CD14-positive monocyte (primary cell): ENCODE measurements at regions not wholly inside any gene's neighbourhood (a gene's known extent, or its start where the extent isn't known, plus 50 kb on each side); places are given as distances from the start of the nearest gene placed in this dataset.

Experiments
- DNase-seq, 3 donors: peaks; one replicate each; pipeline ENCODE4 v3.0.0-alpha.2; 2011 to 2022
- H2AFZ ChIP-seq: 2 replicates; pipeline ENCODE4 v1.6.0; 2012; ENCODE audit warnings: mild to moderate bottlenecking, low read depth, low read length, inconsistent platforms; ENCODE audit not compliant: insufficient read depth, poor library complexity, severe bottlenecking
- H3K27ac ChIP-seq, 2 donors: 1 replicate in 1 of 2; 2 replicates in 1 of 2; pipeline ENCODE4 v1.5.1; 2012 to 2013; ENCODE audit warnings: low read length in 2 of 2, control low read depth in 1 of 2, inconsistent platforms in 1 of 2, low read depth in 1 of 2, mild to moderate bottlenecking in 1 of 2
- H3K27me3 ChIP-seq, 2 donors: one replicate each; pipeline versions ENCODE4 v1.6.0 to v1.6.1; 2011 to 2013; ENCODE audit warnings: low read length in 2 of 2; ENCODE audit not compliant: control insufficient read depth in 2 of 2, insufficient read depth in 2 of 2
- H3K36me3 ChIP-seq, 2 donors: replicated peaks in 1 of 2; 1 replicate in 1 of 2; 2 replicates in 1 of 2; pipeline versions ENCODE4 v1.5.1 to v1.6.1; 2012 to 2013; ENCODE audit warnings: low read length in 2 of 2, control low read depth in 1 of 2, inconsistent platforms in 1 of 2, mild to moderate bottlenecking in 1 of 2; ENCODE audit not compliant: insufficient read depth in 2 of 2, control insufficient read depth in 1 of 2
- H3K4me1 ChIP-seq, 2 donors: 1 replicate in 1 of 2; 2 replicates in 1 of 2; pipeline versions ENCODE4 v1.5.1 to v1.6.1; 2012 to 2013; ENCODE audit warnings: low read length in 2 of 2, control low read depth in 1 of 2, inconsistent platforms in 1 of 2, mild to moderate bottlenecking in 1 of 2, moderate library complexity in 1 of 2; ENCODE audit not compliant: insufficient read depth in 2 of 2, control insufficient read depth in 1 of 2
- H3K4me2 ChIP-seq: replicated peaks from 2 replicates; pipeline ENCODE3; 2012; ENCODE audit warnings: low read length, moderate library complexity, mild to moderate bottlenecking; ENCODE audit not compliant: poor library complexity, severe bottlenecking; ENCODE audit errors: extremely low read depth
- H3K4me3 ChIP-seq, 3 experiments: fragments of 200-600 bp in 1 of 3; sonication (generic) in 1 of 3; replicated peaks in 1 of 3; 1 replicate in 2 of 3; 2 replicates in 1 of 3; pipeline ENCODE4 v1.5.1; 2011 to 2013; ENCODE audit warnings: low read length in 3 of 3, mild to moderate bottlenecking in 3 of 3, control low read depth in 2 of 3, low read depth in 2 of 3, inconsistent platforms in 1 of 3, moderate library complexity in 1 of 3
- H3K79me2 ChIP-seq: 2 replicates; pipeline ENCODE4 v1.6.0; 2012; ENCODE audit warnings: mild to moderate bottlenecking, control low read depth, inconsistent platforms, low read length, moderate library complexity; ENCODE audit not compliant: insufficient read depth
- H3K9ac ChIP-seq: 2 replicates; pipeline ENCODE4 v1.6.0; 2017; ENCODE audit warnings: low read length, mild to moderate bottlenecking; ENCODE audit not compliant: insufficient read depth, poor library complexity, severe bottlenecking
- H3K9me3 ChIP-seq, 2 donors: replicated peaks in 1 of 2; 1 replicate in 1 of 2; 2 replicates in 1 of 2; pipeline versions ENCODE4 v1.5.1 to v1.6.1; 2012 to 2013; ENCODE audit warnings: low read length in 2 of 2, control low read depth in 1 of 2; ENCODE audit not compliant: control insufficient read depth in 1 of 2, insufficient read depth in 1 of 2
- H4K20me1 ChIP-seq: 2 replicates; pipeline ENCODE4 v1.6.0; 2012; ENCODE audit warnings: mild to moderate bottlenecking, low read length, control low read depth, moderate library complexity; ENCODE audit not compliant: insufficient read depth
- H3K27ac Mint-ChIP-seq, 7 donors: one replicate each; pipeline ENCODE4 v1.8.0; 2020; ENCODE audit warnings: mild to moderate bottlenecking in 7 of 7, mixed read lengths in 7 of 7, moderate library complexity in 6 of 7, inconsistent platforms in 2 of 7
- H3K27me3 Mint-ChIP-seq, 3 donors: one replicate each; pipeline ENCODE4 v1.8.0; 2021 to 2022; ENCODE audit warnings: low read depth in 3 of 3, mild to moderate bottlenecking in 3 of 3, mixed read lengths in 3 of 3, moderate library complexity in 3 of 3, inconsistent platforms in 1 of 3
- H3K36me3 Mint-ChIP-seq, 2 donors: one replicate each; pipeline ENCODE4 v1.8.0; 2020; ENCODE audit warnings: mixed read lengths in 2 of 2, inconsistent platforms in 1 of 2, mild to moderate bottlenecking in 1 of 2
- H3K4me1 Mint-ChIP-seq: one replicate; pipeline ENCODE4 v1.8.0; 2020; ENCODE audit warnings: mild to moderate bottlenecking, mixed read lengths
- H3K4me3 Mint-ChIP-seq, 2 donors: one replicate each; pipeline ENCODE4 v1.8.0; 2020; ENCODE audit warnings: mild to moderate bottlenecking in 2 of 2, mixed read lengths in 2 of 2, moderate library complexity in 1 of 2
- H3K9me3 Mint-ChIP-seq, 7 donors: one replicate each; pipeline ENCODE4 v1.8.0; 2020 to 2022; ENCODE audit warnings: mixed read lengths in 7 of 7, mild to moderate bottlenecking in 6 of 7, moderate library complexity in 6 of 7, inconsistent platforms in 2 of 7
- CTCF ChIP-seq: fragments of 200-600 bp; IDR thresholded peaks from one replicate; pipeline ENCODE4 v1.8.0; 2022; ENCODE audit warnings: antibody characterized with exemption, mild to moderate bottlenecking
- WGBS: methylation state at CpG from one replicate; pipeline ENCODE4 v1.1.5; 2013; ENCODE audit warnings: missing lambda C conversion rate; ENCODE audit not compliant: insufficient coverage; 5-methylcytosine and 5-hydroxymethylcytosine counted together
- intact Hi-C, 2 donors: fragments of 100-400 bp; cut with micrococcal nuclease; formaldehyde crosslinking; loops; one replicate each; pipeline versions ENCODE4 v1.15.0 to v1.15.1; 2023

GRCh38 chr15:68517285-68517761 lies 61.5 kb upstream of the CORO2B start:
- Histone ChIP-seq H4K20me1 (no peaks in the 10 kb centered on the region), H3K4me3 (no peak overlapping the region), H3K27me3 (no peaks in the 10 kb centered on the region), H2AFZ (no peak overlapping the region), H3K36me3 (no peaks in the 10 kb centered on the region), H3K9me3 (no peaks in the 10 kb centered on the region), H3K9ac (no peak overlapping the region), H3K4me2 (no peak overlapping the region), H3K79me2 (no peaks in the 10 kb centered on the region), H3K27ac (no peak overlapping the region), H3K4me1 (no peaks in the 10 kb centered on the region)
- Mint-ChIP-seq H3K4me3 (no peak overlapping the region), H3K27me3 (peaks cover 0 to 5% (median 3%) of the 10 kb centered on the region in 3 donors), H3K9me3 (peaks cover 2 to 10% (median 4%) of the 10 kb centered on the region in 7 donors), H3K36me3 (no peaks in the 10 kb centered on the region), H3K27ac (no peak overlapping the region), H3K4me1 (peaks cover 2% of the 10 kb centered on the region)
- DNase-seq = no peak
- intact Hi-C loops = no loop called here
- TF ChIP-seq CTCF = no peak
- 100% methylated on average over 1 of the region's 6 CpGs for WGBS

GRCh38 chr15:68518046-68518445 lies 60.7 kb upstream of the CORO2B start:
- Histone ChIP-seq H3K9me3 (no peaks in the 10 kb centered on the region), H3K36me3 (no peaks in the 10 kb centered on the region), H4K20me1 (no peaks in the 10 kb centered on the region), H3K4me2 (no peak overlapping the region), H3K9ac (no peak overlapping the region), H3K79me2 (no peaks in the 10 kb centered on the region), H2AFZ (no peak overlapping the region), H3K27me3 (no peaks in the 10 kb centered on the region), H3K27ac (no peak overlapping the region), H3K4me1 (no peaks in the 10 kb centered on the region), H3K4me3 (no peak overlapping the region)
- intact Hi-C loops = no loop called here
- no peak for TF ChIP-seq CTCF
- DNase-seq = no peak
- Mint-ChIP-seq H3K4me1 (peaks cover 2% of the 10 kb centered on the region), H3K9me3 (peaks cover 2 to 8% (median 4%) of the 10 kb centered on the region in 7 donors), H3K27me3 (peaks cover 2 to 5% (median 4%) of the 10 kb centered on the region in 3 donors), H3K27ac (no peak overlapping the region), H3K36me3 (no peaks in the 10 kb centered on the region), H3K4me3 (no peak overlapping the region)
- 84% methylated on average over 5 of the region's 6 CpGs for WGBS
